HG02798 (cell line): ENCODE measurements at regions not wholly inside any gene's neighbourhood (a gene's known extent, or its start where the extent isn't known, plus 50 kb on each side); places are given as distances from the start of the nearest gene placed in this dataset.

Experiments
- ATAC-seq: cut with Tn5 transposase; IDR thresholded peaks from one replicate; pipeline ENCODE4 v1.9.1; 2021; ENCODE audit warnings: mild to moderate bottlenecking; ENCODE audit not compliant: unreplicated experiment, poor library complexity

DNA sequence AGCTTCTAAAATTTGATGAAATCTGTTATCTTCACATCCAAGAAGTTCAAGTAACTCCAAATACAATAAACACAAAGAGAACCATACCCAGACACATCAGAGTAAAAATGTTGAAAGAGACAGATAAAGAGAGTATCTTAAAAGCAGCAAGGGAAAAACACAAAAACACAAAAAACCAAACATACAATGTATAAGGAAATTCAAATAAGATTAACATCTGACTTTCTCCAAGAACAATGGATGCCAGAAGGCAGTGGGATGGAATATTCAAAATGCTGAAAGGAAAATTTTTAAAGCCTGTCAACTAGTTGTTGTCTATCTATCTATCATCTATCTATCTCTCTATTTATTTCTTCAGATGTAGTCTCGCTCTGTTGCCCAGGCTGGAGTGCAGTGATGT, 72.4 kb upstream of the MKLN1 start:
- ATAC-seq = no peak

DNA sequence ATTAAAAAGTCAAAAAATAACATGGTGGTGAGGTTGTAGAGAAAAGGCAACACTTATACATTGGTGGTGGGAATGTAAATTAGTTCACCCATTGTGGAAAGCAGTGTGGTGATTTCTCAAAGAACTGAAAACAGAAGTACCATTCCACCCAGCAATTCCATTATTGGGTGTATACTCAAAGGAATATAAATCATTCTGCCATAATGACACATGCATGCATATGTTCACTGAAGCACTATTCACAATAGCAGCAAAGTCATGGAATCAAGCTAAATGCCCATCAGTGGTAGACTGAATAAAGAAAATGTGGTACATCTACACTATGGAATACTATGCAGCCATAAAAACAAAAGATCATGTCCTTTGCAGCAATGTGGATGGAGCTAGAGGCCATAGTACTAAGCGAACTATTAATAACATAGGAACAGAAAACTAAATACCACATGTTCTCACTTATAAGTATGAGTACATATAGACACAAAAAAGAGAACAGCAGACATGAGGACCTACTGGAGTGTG, 66.1 kb upstream of the MKLN1 start:
- no peak for ATAC-seq

DNA sequence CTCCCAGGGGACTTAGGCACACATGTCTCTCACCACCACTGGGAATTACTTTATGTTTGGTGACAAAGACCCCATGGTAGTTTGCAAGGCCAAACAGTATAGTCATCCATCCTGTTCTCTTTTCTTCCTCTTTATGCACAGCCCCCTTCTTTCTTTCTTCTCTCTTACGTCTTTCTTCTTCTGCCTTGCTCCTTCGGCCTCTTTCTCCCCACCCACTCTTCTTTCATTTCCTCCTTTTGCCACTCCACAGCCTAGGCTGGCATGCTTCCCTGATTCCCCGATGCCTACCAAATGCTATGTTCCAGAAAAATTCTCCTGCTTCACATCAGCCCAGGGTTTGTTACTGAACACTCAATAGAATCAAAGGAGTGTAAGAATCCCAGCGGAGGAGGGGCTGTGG, 62.4 kb upstream of the MKLN1 start:
- no peak for ATAC-seq

DNA sequence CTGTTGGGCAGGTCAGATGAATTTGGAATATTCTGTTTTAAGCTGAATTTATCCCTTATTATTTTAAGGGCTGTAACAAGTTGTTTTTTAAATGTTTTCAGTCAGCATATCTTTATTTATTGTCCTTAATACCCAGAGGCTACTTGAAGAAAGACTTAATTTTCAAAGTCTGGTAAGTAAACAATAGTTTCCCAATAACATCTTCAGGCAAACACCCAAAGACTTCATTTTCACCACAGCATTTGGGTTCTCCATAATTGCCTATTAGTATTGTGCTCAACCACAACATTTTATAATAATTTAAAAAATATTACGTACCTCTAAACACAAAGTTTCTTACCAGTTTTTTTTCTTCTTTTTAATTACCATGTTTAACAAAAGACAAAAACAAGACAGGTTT, 60.0 kb upstream of the MKLN1 start:
- no peak for ATAC-seq

DNA sequence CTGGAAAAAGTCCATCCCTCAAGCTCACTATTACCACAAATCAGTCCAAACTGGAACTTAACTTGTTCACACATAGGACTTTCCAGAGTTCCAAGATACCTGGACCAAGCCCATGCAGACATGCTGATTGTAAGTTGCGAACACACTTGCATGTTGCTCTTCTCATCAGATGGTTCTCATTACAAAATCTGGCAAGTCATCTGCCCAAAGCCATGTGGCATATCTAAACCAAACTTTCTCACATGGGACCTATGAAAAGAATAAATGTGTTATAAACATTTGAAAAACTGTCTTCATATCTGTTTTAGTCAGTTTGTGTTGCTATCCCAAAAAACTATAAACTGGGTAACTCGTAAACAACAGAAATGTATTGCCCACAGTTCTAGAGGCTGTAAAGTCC, 58.8 kb upstream of the MKLN1 start:
- no peak for ATAC-seq

DNA sequence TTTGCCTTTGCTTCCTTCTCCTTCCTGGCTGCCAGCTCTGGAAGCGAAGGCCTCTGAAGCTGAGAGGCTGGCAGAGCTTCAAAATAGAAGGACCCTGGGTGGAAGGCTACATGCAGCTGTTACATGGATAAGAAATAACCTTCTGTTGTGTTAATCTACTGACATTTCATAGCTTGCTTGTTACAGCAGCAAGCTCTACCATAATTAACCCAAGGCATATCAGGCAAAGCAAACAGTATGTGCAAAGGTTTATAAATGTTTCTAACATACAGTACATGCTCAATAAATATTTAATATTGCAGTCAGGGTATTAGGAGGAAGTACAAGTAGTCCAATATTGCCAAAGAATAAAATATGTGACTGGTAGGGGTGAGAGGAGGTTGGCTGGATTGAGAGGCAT, 55.6 kb upstream of the MKLN1 start:
- ATAC-seq = no peak

DNA sequence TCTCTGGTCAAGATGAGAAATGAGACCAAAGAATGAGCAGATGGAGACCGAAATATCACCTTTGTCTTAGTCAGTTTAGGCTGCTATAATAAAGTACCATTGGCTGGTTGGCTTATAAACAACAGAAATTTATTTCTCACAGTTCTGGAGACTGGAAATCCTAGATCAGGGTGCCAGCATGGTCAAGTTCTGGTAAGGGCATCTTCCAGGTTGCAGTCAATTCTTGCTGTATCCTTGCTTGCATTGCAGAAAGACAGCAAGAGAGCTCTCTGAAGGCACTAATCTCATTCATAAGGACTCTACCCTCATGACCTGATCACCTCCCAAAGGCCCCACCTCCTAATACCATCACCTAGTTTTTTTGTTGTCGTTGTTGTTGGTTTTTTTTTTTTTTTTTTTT, 52.7 kb upstream of the MKLN1 start:
- no peak for ATAC-seq

DNA sequence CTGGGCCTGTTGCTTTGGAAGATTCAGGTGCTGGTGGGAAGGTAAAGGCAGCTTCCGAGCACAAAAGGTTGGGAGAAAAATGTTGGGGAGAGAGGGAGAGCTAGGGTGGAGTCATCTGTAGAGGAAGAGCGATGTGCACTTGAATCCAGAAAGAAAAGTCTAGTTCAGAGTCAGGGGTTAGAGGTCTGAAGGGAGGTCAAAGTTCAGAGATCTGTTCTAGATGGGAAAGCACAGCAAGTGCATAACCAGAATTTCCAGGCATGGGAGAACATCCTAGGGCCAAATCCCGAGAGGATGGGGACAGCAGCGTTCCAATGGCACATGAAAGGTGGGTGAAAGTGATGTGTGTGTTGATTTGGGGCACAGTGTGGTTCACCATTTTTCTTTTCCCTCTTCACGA, 51.5 kb upstream of the MKLN1 start:
- ATAC-seq = no peak

DNA sequence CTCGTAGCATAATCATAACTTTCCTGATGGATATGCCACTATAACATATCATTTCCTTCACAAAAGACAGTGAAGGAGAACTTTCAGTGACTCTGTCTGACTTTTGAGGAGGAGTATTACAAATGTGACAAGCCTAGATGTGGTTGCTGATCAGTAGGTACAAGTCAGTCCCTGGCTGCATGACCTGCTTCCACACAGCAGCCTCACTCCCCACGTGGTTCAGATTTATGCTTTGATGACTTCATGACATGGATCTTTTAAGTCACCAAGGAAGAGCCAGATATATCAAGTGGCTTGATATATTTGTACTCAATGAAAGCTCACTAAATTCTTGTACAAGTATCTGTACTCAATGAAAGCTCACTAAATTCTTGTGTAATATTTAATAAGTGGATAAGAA, 50.9 kb upstream of the MKLN1 start:
- no peak for ATAC-seq
